Stimulated activated CD4-positive, alpha-beta T cell treated with anti-CD3 and anti-CD28 coated beads, Interleukin-15, amount 100 ng/mL, for 24 hours (primary cell): ENCODE measurements at regions not wholly inside any gene's neighbourhood (a gene's known extent, or its start where the extent isn't known, plus 50 kb on each side); places are given as distances from the start of the nearest gene placed in this dataset.
"Not testable (repeated sequence)": the region's sequence is repeated elsewhere in the genome, so short reads cannot be mapped to it uniquely, and the experiment has no call there.

Experiments used
- DNase-seq: peaks from one replicate; pipeline ENCODE4 v3.0.0-alpha.2; 2020

DNA sequence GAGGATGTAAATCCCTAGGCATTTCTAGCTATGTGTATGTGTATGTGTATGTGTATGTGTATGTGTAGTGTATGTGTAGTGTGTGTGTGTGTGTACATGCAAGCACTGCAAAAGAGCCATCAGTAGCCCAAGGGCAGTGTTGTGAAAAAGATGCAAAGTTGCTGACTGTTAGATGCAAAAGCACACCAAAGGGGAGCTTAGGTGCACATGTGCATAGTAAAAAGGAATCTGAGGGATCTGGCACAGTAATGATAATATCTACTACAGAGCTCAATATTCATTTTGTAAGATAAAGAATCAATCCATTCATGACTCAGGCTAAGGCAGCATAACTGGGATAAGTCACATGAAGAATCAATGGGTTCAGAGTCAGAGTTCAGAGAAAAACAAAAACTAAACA, 80.2 kb downstream of the TMEM47 start:
- DNase-seq: no peak

DNA sequence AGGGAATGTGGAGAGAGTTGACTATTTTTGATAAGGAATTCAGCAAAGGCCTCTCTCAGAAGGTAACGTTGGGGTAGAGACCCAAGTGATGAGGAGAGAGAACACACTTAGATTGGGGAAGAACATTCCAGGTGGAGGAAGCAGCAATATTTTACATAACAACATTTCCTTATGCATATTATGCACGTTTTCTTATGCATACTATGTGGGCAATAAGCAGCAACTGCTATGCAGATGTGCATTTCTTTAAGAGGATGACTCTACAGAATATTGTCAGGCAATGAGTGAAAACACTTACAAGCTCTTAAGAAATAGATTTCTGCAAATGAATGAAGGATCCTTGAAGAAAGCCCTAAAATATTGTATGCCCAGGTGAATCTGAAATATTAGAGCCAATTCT, 91.1 kb downstream of the TMEM47 start:
- DNase-seq: no peak

GRCh38 chrX:34563804-34564203, 93.3 kb downstream of the TMEM47 start:
- DNase-seq: no peak

DNA sequence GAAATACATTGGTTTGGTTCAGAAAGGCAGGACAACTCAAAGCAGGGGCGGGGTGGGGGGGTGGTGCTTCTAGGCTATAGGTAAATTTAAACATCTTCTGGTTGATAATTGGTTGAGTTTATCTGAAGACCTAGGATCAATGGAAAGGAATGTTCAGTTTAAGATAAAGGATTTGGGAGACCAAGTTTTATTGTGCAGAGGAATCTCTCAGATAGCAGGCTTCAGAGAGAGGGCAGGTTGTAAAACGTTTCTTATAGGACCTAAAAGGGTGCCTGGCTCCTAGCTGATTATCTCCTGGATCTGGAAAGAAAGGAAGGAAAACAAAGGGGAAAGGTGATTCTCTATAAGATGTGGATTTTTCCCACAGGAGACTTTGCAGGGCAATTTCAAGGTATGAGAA, 94.0 kb downstream of the TMEM47 start:
- no peak for DNase-seq

DNA sequence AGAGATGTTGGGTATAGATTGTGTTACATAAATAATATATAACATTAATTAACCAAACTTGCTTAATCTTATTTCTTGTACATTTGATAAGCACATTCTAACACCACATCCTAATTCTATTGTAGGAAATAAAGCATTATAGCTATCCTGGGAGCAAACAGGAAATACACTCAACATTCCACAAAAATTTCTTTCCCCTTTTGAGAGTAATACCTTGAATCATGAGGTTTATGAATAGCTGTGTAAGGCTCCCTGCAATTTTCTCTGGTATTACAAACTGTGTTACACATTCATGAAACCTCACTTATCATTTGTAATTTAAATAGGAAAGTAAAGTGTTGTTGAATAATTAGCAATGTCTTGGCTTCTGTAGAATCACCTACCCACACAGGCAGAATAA, 95.1 kb downstream of the TMEM47 start:
- DNase-seq: no peak

GRCh38 chrX:34560180-34560579, 96.9 kb downstream of the TMEM47 start:
- no peak for DNase-seq

DNA sequence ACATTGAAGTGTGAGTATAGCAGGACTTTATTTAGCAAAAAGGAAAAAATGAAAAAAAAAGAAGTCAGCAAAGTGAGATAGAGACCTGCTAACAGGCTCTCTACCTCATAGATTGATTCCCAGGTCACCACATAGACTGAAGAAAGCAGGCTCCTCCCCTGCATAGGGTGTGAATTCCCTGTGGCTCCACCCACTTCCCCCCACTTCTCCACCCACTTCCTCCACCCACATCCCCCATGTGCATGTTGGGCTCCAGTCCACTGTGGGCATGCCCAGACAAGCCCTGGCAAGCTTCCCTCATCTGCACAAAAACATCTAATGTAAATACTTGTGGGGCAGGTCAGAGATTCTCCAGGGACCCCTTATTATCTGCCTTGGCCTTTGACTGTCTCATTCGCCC, 97.8 kb downstream of the TMEM47 start:
- no peak for DNase-seq

DNA sequence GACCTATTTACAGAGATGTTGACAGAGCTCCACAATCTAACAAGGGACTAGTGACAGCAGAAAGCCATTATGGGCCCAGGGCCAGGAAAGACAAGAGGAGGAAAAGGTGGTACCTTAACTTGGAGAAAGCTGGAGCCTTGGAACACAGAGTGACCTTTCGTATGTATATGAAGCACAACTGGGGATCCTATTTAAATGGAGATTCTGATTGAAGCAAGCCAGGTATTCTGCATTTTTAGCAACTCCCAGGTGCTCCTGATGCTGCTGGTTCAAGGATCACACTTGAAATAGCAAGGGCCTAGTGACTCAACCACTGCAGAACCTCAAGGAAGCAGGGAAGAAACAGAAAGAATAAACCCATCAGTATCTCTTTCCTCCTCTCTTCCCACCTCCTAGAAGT, 99.4 kb downstream of the TMEM47 start:
- DNase-seq: no peak

DNA sequence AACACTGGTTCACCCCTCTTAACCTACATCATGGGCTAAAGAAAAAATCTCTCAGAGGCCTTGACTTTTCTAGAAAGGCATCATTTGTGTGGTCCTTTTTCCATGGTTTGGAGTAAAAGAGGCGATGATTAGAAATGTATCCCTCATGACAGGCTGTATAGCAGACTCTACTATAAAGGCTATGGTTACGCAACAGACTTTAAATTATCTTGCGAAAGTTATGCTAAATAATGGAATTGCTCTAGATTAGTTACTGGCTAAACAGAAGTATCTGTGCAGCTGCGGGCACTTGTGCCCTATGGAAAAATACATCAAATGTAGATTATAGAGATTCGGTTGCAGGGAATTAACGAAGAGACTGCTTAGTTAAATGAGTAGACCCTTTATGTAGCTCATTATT, 101.6 kb downstream of the TMEM47 start:
- no peak for DNase-seq

- DNase-seq: no peak
These were observed 110.7 kb downstream of the TMEM47 start for GRCh38 chrX:34546366-34546765.

GRCh38 chrX:34528081-34528480, 129.0 kb downstream of the TMEM47 start:
- no peak for DNase-seq

DNA sequence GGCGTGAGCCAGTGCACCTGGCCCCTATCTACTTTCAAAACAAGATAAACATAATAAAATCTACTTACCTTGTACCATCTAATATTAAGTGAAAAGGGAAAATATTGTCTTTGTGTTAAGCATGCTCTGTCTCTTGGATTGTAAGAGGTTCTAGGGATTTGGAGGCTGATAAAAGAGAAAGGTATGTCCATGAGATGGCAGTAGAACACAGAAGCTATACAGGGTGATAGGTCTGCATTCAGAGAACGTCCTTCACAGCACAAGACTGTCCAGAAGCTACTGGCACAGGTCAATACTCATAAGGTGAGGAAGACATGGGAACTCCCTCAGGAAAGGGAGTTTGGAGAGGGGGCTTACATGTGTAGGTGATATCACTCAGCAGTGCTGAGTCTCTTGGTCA, 135.5 kb downstream of the TMEM47 start:
- no peak for DNase-seq

- no peak for DNase-seq
These were observed 147.7 kb downstream of the TMEM47 start for GRCh38 chrX:34509394-34509793.

GRCh38 chrX:34503119-34503518, 154.0 kb downstream of the TMEM47 start:
- no peak for DNase-seq

DNA sequence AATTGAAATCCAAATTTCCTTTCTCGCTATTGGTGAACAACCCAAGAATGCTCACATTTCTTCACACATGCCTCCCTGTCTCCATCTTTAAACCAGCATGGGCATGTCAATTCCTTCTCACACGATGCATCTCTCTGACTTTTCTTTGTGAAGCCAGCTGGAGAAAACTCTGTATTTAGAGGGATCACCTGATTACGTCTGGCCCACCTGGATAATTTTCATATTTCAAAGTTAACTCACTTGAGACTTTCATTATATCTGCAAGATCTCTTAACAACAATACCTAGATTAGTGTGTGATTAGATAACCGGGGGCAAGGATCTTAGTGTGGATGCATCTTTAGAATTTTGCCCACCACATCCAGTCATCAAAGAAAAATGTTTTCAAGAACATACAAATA, 164.0 kb downstream of the TMEM47 start:
- no peak for DNase-seq

- no peak for DNase-seq
These were observed 166.0 kb downstream of the TMEM47 start for GRCh38 chrX:34491126-34491525.

- DNase-seq: no peak
These were observed 169.7 kb downstream of the TMEM47 start for GRCh38 chrX:34487364-34487763.

- no peak for DNase-seq
These were observed 173.1 kb downstream of the TMEM47 start for GRCh38 chrX:34483980-34484379.

DNA sequence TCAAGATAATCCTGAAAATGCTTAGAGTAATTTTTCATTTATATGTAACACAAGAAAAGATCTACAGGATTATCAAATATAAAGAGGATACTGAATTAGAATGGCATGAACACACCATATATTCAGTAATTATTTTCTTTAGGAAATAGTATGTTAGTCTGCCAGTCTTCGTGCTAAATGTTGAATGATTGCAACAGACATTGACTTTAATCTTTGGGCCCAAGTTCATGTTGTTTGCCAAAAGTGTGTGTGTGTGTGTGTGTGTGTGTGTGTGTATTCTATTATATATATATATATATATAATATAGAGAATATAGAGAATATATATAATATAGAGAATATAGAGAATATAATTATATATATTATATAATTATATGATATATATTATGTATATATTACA, 186.6 kb downstream of the TMEM47 start:
- no peak for DNase-seq

- no peak for DNase-seq
These were observed 189.6 kb downstream of the TMEM47 start for GRCh38 chrX:34467437-34467836.

GRCh38 chrX:34463220-34463619, 193.9 kb downstream of the TMEM47 start:
- not testable (repeated sequence) for DNase-seq

- DNase-seq: not testable (repeated sequence)
These were observed 199.2 kb downstream of the TMEM47 start for GRCh38 chrX:34457850-34458249.

DNA sequence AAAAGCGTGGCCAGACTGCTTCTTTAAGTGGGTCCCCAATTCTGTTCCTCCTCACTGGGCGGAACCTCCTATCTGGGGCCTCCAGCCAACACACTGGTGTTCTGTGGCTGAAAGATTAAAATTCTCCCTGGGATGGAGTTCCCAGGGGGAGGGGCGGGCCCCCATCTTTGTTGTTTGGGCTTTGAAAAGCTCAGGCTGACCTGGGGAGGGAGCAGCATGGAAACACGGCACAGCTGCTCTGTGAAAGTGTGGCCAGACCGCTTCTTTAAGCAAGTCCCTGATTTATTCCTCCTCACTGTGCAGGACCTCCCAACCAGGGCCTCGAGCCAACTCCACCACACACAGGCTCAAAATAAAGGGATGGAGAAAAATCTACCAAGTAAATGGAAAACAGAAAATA, 219.5 kb downstream of the TMEM47 start:
- DNase-seq: no peak

- no peak for DNase-seq
These were observed 230.8 kb downstream of the TMEM47 start for GRCh38 chrX:34426334-34426733.

DNA sequence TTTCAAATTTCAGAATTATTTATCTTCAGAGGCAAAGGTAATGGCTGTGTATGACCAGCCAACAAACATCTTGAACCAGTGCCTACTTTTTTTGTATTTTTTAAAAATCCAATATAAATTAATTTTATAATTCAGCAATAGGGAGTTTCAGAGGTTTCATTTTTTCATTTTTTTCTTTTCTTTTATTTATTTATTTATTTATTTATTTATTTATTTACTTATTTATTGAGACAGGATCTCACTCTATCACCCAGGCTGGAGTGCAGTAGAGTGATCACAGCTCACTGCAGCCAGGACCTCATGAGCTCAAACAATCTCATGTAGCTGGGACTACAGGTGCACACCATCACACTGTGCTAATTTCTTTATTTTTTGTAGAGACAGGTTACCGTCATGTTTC, 250.5 kb downstream of the TMEM47 start:
- no peak for DNase-seq

- no peak for DNase-seq
These were observed 252.6 kb downstream of the TMEM47 start for GRCh38 chrX:34404386-34405070.
